IPS DF 6.9 (cell line): ENCODE measurements at regions not wholly inside any gene's neighbourhood (a gene's known extent, or its start where the extent isn't known, plus 50 kb on each side); places are given as distances from the start of the nearest gene placed in this dataset.

ENCODE experiments used
- DNase-seq: peaks from one replicate; pipeline ENCODE4 v3.0.0-alpha.2; 2013; ENCODE audit warnings: low read depth, low spot score
- H3K27ac ChIP-seq: one replicate; pipeline ENCODE4 v1.5.1; 2013; ENCODE audit warnings: low read length, control low read depth
- H3K27me3 ChIP-seq: 2 replicates; pipeline ENCODE4 v1.6.1; 2013; ENCODE audit warnings: mild to moderate bottlenecking, low read length; ENCODE audit not compliant: control insufficient read depth, insufficient read depth
- H3K36me3 ChIP-seq: 2 replicates; pipeline ENCODE4 v1.6.1; 2013; ENCODE audit warnings: low read length; ENCODE audit not compliant: control insufficient read depth, insufficient read depth
- H3K4me1 ChIP-seq: 2 replicates; pipeline ENCODE4 v1.6.1; 2013; ENCODE audit warnings: low read length; ENCODE audit not compliant: control insufficient read depth, insufficient read depth
- H3K4me3 ChIP-seq: 2 replicates; pipeline ENCODE4 v1.5.1; 2013; ENCODE audit warnings: mild to moderate bottlenecking, low read length
- H3K9me3 ChIP-seq: 2 replicates; pipeline ENCODE4 v1.6.1; 2013; ENCODE audit warnings: low read length, inconsistent platforms; ENCODE audit not compliant: control insufficient read depth, insufficient read depth
- WGBS: extraction: QIAGEN DNeasy Blood & Tissue Kit; methylation state at CpG from one replicate; pipeline ENCODE4 v1.1.7; 2013; ENCODE audit warnings: mixed read lengths, missing lambda C conversion rate; ENCODE audit not compliant: insufficient read length, insufficient coverage; 5-methylcytosine and 5-hydroxymethylcytosine counted together

GRCh38 chr2:180358458-180358857 lies 351.4 kb upstream of the CWC22 start:
- H3K36me3 ChIP-seq, result no peaks in the 10 kb centered on the region
- H3K27ac ChIP-seq, result no peak overlapping the region
- no peak overlapping the region for H3K4me3 ChIP-seq
- H3K9me3 ChIP-seq, result no peaks in the 10 kb centered on the region
- no peaks in the 10 kb centered on the region for H3K4me1 ChIP-seq
- WGBS, result no CpG with 5 or more reads among the region's 2 CpGs
- H3K27me3 ChIP-seq, result no peaks in the 10 kb centered on the region
- DNase-seq, result no peak

- H3K27me3 ChIP-seq, result no peaks in the 10 kb centered on the region
- H3K27ac ChIP-seq, result no peak overlapping the region
- no peaks in the 10 kb centered on the region for H3K4me1 ChIP-seq
- H3K9me3 ChIP-seq, result no peaks in the 10 kb centered on the region
- no peak overlapping the region for H3K4me3 ChIP-seq
- DNase-seq, result no peak
- H3K36me3 ChIP-seq, result no peaks in the 10 kb centered on the region
Measured at GRCh38 chr2:180356676-180357075, 349.6 kb upstream of the CWC22 start.

GRCh38 chr2:180352620-180353019 lies 345.5 kb upstream of the CWC22 start:
- H3K9me3 ChIP-seq, result no peaks in the 10 kb centered on the region
- H3K36me3 ChIP-seq, result no peaks in the 10 kb centered on the region
- no peak for DNase-seq

GRCh38 chr2:180349809-180350208 lies 342.7 kb upstream of the CWC22 start:
- no CpG with 5 or more reads among the region's 2 CpGs for WGBS
- no peaks in the 10 kb centered on the region for H3K4me1 ChIP-seq
- H3K36me3 ChIP-seq, result no peaks in the 10 kb centered on the region
- DNase-seq, result no peak
- H3K27ac ChIP-seq, result no peak overlapping the region
- no peaks in the 10 kb centered on the region for H3K27me3 ChIP-seq
- no peak overlapping the region for H3K4me3 ChIP-seq
- H3K9me3 ChIP-seq, result no peaks in the 10 kb centered on the region

More at GRCh38 chr2:180352620-180353019, 345.5 kb upstream of the CWC22 start:
- no peaks in the 10 kb centered on the region for H3K4me1 ChIP-seq
- H3K27me3 ChIP-seq, result no peaks in the 10 kb centered on the region
- H3K27ac ChIP-seq, result no peak overlapping the region
- no CpG with 5 or more reads among the region's 1 CpG for WGBS
- no peak overlapping the region for H3K4me3 ChIP-seq

- no peak overlapping the region for H3K27ac ChIP-seq
- H3K36me3 ChIP-seq, result no peaks in the 10 kb centered on the region
- DNase-seq, result no peak
- WGBS, result no CpG with 5 or more reads among the region's 1 CpG
- no peaks in the 10 kb centered on the region for H3K4me1 ChIP-seq
- H3K27me3 ChIP-seq, result no peaks in the 10 kb centered on the region
- H3K9me3 ChIP-seq, result no peaks in the 10 kb centered on the region
- no peak overlapping the region for H3K4me3 ChIP-seq
Measured at GRCh38 chr2:180343528-180344345, 336.6 kb upstream of the CWC22 start.

GRCh38 chr2:180337136-180337535 lies 330.0 kb upstream of the CWC22 start:
- Histone ChIP-seq H3K36me3 (no peaks in the 10 kb centered on the region), H3K27ac (no peak overlapping the region), H3K4me3 (no peak overlapping the region), H3K27me3 (no peaks in the 10 kb centered on the region), H3K9me3 (peaks cover 3% of the 10 kb centered on the region), H3K4me1 (no peaks in the 10 kb centered on the region)
- WGBS, result no CpG with 5 or more reads among the region's 3 CpGs
- DNase-seq, result no peak

- H3K27me3 ChIP-seq, result no peaks in the 10 kb centered on the region
- DNase-seq, result no peak
- WGBS, result no CpG with 5 or more reads among the region's 2 CpGs
Measured at GRCh38 chr2:180336550-180336949, 329.5 kb upstream of the CWC22 start.

GRCh38 chr2:180334514-180334913 lies 327.4 kb upstream of the CWC22 start:
- Histone ChIP-seq H3K4me3 (no peak overlapping the region), H3K4me1 (no peaks in the 10 kb centered on the region), H3K36me3 (no peaks in the 10 kb centered on the region), H3K9me3 (peaks cover 3% of the 10 kb centered on the region), H3K27ac (no peak overlapping the region), H3K27me3 (no peaks in the 10 kb centered on the region)
- no peak for DNase-seq
- no CpG with 5 or more reads among the region's 3 CpGs for WGBS

More at GRCh38 chr2:180336550-180336949, 329.5 kb upstream of the CWC22 start:
- Histone ChIP-seq H3K36me3 (no peaks in the 10 kb centered on the region), H3K27ac (no peak overlapping the region), H3K4me3 (no peak overlapping the region), H3K4me1 (no peaks in the 10 kb centered on the region), H3K9me3 (peaks cover 3% of the 10 kb centered on the region)

- Histone ChIP-seq H3K4me1 (no peaks in the 10 kb centered on the region), H3K9me3 (no peaks in the 10 kb centered on the region), H3K27me3 (no peaks in the 10 kb centered on the region), H3K27ac (no peak overlapping the region), H3K4me3 (no peak overlapping the region), H3K36me3 (no peaks in the 10 kb centered on the region)
- no peak for DNase-seq
- WGBS, result no CpG with 5 or more reads among the region's 1 CpG
Measured at GRCh38 chr2:180328795-180329422, 321.8 kb upstream of the CWC22 start.

- Histone ChIP-seq H3K4me3 (no peak overlapping the region), H3K4me1 (no peaks in the 10 kb centered on the region), H3K27ac (no peak overlapping the region), H3K27me3 (no peaks in the 10 kb centered on the region), H3K9me3 (no peaks in the 10 kb centered on the region), H3K36me3 (no peaks in the 10 kb centered on the region)
- no peak for DNase-seq
Measured at GRCh38 chr2:180327185-180327584, 320.1 kb upstream of the CWC22 start.
